NOMO-1 treated with DMSO at 0.1 percent for 48 hours (cell line): ENCODE measurements at regions not wholly inside any gene's neighbourhood (a gene's known extent, or its start where the extent isn't known, plus 50 kb on each side); places are given as distances from the start of the nearest gene placed in this dataset.
A peak's percentile ranks its signal among the peaks of the same experiment; 100 is the strongest.

ENCODE experiments used
- DNase-seq: peaks from one replicate; lab custom pipeline; 2025; ENCODE audit not compliant: unreplicated experiment; lab: John Stamatoyannopoulos, UW

DNA sequence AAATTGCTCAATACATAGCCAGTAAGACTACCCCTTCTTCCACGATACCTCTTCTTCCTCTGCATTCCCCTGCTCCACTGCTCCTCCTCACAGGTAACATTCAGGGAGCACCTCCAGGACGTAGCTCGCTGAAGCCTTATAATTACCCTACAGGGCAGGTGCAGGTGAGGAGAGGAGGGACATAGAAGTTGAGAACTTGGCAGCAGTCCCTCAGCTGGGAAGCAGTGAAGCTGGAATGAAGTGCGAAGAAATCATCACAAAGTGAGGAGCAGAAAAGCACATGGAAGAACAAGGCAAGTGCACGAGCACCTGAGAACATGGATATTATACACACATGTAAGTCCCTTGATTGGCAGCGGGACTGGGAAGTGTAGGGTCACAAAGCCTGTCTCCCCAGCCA is 118.2 kb downstream of the HSD17B3 start:
- DNase-seq = no peak

DNA sequence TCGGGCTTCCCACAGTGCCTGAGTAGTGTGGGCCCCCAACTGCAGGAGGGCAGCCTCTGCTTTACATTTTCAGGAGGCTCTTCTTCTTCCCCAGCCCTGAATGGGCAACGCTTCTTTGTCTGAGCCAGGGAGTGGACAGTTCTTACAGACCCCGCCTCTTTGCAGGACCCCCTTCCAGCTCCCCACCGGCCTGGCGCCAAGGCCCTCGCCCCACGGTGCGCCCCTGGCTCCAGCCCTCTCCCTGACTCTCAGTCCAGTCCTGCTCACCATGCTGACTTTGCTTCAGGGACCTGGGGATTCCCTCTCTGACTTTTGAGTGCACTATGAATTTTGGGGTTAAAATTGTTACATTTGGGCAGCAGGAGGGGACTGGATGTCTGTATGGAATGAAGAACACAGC is 123.8 kb downstream of the HSD17B3 start:
- no peak for DNase-seq

DNA sequence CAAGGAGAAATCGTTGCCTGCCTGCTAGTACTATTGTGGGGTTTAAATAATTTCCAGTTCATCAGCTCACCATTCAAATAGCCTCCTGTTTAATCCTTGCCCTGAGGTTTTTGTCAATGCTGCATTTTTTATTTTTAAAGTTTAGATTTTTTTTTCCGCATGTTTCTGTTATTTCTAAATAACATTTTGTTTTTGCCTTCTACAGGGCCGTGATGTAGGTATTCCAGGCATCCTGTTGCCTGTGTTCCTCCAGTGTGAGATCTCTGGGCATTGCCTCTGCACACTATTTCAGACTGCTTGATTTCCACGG is 124.3 kb downstream of the HSD17B3 start:
- no peak for DNase-seq

DNA sequence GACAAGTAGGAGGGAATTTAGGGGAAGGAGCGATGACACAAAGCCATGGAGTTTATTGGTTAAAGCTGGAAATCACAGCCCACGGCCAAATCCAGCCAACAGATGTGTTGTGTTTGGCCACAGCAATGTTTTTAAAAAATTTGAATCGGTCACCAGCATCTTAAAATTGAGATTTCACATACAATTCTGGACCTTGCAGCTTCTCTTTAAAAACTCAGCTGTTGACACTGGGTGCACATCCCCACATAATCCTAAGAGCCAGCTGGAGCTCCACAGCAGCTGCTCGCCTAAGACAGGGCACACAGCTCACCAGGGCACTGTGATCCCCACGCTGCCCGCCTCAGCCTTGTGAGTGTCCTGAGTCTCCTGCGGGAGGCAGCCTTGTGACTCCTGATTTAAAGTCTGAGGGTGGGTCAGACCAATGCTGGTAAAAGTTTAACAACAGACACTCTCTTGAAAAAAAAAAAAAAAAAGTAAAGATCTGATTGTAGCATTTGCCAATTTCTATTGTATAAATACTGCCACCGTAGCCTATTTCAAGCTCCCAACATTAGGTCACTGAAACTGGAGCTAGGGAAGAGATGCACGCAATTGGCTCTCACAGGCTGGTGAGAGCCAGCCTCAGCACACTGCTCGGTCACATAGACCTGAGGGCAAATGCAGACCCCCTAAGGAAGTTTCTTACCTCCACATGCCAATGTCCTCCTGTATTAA is 124.8 kb downstream of the HSD17B3 start:
- DNase-seq = no peak

DNA sequence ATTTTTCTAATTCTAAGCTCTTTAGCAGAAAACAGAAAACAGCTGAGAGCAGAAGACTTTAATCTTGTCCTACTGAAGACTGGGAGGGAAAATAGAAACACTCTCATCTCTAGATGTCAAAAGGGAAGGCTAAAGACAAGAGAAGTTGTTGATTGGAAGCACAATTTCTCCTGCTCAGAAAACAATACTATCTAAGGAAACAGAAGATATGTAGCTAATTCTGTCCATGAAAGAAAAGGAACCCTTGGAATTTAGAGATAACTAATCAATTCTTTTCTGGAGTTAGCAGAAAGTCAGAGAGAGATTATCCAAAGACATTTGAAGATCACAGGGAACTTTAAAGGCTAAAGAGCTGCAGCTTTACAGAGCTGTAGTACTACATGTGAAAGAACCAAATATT is 126.2 kb downstream of the HSD17B3 start:
- no peak for DNase-seq

DNA sequence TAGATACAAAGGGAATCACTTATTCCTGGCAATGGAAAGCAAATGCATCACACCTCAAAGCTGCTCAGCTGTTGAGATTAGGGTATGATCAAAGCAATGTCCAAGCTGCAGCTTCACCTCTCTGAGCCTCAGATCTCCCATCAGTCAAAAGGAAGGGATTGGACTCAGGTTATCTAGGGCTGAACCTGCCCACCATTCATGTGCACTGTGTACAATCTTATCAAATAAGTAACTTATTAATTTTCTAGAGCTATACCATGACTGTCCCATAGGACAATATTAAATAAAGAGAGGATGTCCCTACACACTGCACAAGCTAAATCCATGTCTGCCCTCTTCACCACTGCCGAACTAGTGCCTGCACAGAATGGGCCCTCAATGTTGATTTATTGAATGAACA is 127.0 kb downstream of the HSD17B3 start:
- no peak for DNase-seq

DNA sequence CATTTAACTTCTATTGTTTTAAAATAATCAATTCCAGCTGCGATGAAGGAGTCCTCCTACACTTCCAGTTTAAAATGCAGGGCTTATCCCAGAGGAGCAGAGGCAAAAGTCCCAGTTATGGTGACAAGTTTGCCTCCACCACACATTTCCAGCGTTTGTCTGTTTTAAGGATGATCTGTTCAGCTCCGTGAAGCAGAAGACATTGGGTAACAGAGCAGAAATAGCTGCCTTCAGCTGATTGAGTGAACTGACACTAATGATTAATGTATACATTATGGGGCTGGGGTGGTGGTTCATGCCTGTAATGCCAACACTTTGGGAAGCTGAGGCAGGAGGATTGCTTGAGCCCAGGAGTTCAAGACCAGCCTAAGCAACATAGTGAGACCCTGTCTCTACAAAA is 127.6 kb downstream of the HSD17B3 start:
- no peak for DNase-seq

DNA sequence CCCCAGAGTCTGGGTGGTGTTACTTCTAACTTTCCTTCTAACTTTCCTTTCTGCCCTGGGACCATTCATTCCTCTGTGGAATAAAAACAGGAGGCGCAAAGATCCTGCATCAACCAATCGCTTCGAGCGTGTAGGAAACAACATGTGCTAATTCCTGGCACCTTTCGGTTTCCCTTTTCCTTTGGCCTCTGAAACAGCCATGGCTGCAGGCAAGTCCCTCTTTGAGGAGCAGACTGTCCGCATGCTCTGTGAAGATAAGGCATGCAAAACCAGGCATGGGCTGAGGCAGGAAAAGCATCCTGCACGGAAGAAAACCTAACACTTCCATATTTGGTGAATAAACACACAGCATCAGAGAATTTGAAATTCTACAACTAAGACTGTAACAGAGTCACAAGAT is 128.3 kb downstream of the HSD17B3 start:
- no peak for DNase-seq

DNA sequence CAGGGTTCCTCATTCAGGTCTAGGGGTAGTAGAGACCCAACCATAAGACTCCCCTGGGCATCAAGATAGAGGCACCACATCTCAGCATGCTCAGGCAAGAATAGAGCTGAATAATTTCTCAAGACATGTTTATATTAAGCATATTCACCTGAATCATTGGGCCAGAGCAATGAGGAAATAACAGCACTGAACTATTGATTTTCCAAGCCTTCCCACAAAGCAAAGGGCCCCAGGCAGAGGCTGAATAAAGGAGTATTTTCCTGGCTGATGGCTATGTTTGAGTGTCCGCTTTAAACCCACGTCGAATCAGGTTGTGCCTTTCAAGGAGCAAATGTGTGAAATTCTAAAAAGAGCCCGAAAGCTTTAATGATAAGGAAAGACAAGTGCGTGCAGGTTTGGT is 129.2 kb downstream of the HSD17B3 start:
- no peak for DNase-seq

DNA sequence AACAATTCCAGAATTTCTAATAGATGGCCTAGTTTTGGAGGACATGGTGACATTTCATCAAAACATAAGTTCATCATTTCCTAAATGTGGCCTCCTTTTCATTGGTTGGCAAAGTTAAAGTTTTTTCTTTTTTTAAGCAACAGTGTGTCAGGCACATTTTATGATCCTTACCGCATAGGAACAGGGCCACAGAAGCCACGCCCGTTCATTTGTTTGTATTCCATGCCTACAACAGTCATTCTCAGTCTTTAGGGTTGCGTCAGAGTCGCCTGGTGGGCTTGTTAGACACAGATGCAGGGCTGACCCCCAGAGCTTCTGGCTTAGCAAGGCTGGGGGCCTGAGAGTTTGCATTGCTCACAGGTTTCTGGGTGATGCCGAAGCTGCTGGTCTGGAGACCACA is 130.2 kb downstream of the HSD17B3 start:
- DNase-seq = no peak

DNA sequence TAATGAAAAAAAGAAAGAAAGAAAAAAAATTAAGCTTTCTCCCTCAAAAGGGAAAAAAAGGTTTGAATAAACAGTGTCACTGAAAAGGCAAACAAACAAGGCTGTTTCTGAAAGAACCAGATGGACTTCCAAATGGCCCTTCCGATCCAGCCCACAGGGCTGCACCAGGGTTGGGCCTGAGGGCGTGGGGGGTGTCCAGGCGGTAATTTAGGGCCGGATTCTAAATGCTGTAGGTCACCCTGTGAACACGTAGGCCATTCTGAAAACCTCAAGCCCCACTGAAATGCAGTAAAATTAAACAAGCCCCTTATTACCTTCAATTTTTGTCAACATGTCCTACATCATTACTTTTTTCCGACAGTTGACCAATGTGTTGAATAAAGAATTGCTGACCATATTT is 132.1 kb downstream of the HSD17B3 start:
- no peak for DNase-seq

DNA sequence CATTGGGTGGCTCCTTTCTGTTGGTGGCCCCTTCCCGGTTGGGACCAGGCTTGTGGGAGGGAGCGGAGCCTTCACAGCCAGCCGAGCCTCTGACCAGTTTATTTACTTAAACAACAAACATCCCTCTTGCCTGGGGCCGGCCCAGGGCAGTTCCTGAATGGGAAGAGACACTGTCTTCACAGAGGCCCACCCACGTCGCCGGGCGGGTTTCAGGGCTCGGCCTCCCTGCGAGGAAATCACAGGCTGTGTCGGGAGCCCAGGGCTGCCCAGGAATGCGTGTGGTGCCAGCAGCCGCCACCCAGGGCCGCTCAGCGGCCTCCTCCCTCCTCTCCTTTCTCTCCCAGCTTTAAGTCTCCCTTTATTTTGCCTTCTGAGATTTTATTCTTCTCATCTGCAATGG is 132.5 kb downstream of the HSD17B3 start:
- no peak for DNase-seq

DNA sequence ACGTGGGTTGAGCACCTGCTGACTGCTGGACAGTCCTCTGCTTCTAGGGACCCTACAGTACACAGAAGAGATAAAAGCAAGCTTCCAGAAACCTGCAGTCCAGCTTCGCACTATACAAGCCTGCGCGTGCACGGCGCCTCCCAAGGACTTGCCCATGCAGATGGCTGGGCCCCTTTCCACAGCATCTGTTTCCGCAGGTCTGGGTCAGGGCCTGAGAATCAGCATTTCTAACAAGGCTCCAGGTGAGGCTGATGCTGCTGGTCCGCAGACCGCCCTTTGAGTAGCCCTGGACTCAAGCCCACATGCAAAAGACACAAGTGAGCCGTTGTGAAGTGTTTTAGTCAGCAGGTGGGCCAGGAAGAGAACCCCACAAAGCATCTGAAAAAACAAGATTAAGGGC is 133.1 kb downstream of the HSD17B3 start:
- DNase-seq = no peak

DNA sequence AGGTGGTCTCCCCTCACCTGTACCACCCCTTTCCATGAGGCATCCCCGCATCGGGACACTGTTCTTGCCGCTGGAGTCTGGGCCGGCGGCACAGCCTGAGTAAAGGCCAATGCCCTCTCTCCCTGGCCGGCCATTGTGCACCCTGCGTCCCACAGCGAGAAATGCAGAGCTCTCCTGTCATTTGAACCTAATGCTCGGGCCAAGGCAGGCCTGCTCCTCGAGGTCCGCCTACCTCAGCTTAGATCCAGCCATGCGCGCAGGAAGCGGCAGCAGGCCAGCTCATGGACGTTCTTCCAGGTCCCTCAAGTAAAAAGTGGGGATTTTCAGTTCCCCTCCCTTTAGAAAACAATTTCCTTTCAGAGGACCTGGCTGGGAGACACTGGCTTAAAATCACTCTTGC is 135.0 kb downstream of the HSD17B3 start:
- no peak for DNase-seq

DNA sequence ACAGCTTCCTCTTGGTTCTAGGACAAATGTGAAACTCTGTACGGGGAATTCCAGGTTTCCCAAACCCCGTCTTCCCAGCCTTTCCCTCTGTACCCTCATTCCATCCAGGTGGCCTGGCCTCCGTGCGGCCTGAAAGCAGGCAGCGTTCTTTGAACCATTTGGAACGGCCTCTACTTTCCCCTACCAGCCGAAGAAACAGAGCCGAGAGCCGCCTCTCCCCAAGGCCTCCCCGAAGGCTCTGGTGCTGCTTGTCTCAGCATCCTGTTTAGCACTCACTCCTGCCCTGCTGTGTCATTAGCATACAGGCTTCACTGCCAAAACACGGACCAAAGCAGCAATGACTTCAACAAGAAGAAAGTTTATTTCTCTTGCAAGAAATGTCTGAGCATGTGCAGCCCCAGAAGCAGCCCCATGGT is 137.7 kb downstream of the HSD17B3 start:
- no peak for DNase-seq

DNA sequence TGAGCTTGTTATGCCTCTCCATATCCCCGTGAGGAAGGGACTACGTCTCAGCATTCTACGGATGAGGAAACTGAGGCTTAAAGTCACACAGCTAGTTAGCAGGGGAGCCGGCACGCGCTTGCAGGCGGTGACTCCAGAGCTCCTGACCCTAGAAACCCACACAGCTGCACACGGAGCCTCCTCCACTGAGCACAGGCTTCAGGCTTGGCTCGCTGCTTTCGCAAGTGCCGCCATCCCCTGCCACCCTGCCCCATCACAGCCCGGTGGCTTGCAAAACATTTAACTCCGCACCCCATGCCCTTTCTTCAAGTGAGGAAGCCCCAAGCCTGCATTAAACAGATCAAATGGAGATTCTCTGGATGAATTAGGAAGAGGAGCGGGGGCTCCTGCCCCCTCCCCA is 138.3 kb downstream of the HSD17B3 start:
- DNase-seq = peak; percentile 29

DNA sequence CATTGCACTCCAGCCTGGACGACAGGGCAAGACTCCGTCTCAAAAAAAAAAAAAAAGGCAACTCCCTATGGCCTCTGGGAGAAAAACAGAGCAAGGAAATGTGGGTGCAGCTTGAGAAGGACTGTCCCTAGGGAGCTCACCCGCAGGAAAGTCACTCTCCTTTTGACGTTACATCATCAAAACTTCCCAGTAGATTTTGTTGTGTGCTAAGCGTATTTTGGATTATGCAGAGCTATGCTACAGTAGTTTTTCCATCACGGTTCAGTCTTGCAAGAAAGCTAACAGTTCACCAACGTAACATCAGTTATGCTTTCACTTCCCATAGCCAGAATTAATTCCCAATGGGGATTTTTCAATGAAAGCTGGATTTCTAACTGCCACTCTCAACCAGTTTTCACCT is 138.8 kb downstream of the HSD17B3 start:
- peak; percentile 48 for DNase-seq

DNA sequence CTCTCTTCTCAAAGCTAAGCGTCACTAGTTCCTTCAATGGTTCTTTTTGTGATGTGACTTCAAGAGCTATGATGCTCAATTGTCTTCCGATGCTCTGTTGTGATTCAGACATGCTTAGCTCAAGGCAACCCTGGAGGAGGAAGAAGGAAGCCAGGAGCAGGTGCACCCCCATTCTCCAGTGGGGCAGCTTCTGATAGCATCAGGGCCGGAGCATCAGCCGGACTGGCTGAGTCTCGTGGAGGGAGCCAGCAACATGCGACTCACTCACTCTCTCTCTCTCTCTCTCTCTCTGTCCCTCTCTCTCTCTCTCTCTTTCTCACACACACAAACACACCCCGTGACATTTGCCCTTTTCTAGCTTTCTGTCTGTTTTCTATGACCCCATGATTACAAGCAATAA is 140.2 kb downstream of the HSD17B3 start:
- no peak for DNase-seq

DNA sequence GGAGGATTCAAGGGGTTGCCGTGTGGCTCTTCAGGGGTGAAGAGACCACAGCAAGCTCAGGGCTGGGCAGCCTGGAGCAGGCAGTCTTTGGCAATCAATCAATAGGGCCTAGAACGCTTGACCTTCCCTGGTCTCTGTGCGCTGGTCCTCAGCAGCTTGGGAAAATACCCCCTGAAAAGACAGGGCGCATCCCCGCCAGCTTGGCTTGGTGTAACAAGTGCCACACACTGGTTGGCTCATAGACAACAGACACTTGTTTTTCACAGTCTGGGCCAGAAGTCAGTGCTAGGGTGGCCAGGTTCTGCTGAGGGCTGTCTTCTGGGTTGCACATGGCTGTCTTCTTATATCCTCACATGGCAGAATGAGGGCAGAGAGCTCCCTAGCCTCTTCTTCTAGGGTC is 141.1 kb downstream of the HSD17B3 start:
- no peak for DNase-seq

DNA sequence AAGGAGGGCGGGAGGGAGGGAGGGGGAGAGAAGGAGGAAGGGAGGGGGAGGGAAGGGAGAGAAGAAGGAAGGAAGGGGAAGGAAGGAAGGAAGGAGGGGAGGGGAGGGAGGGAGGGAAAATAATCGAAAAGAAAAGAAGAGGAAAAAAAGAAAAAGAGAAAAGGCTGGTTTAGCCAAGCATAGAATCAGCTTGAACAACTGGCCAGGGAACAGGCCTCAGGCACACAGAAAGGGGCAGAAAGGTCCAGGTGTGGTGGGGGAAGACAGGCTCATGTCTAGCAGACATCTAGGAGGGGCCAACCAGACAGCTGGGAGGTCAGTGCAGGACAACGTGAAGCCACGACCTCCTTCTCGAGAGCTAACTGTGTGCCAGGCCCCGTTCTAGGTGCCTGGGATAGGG is 141.8 kb downstream of the HSD17B3 start:
- DNase-seq = no peak

DNA sequence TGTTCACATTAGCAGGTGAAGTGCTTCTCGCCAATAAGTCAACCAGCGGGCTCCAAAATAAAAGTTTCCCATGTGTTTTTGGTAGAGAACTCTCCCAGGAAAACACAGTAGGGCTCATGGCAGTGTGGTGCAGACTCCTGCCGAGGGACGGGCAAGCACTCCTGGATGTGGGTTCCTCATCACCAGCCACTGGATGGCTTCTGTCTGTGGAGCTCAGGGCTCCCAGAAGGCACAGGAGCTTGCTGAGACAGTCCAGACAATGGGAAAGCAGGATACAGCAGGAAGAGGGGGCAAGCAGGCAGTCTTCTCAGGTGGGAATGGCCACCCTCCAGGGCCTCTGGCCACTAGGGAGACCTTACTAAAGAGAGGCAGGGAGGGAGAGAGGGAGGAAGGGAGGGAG is 142.4 kb downstream of the HSD17B3 start:
- DNase-seq = no peak

DNA sequence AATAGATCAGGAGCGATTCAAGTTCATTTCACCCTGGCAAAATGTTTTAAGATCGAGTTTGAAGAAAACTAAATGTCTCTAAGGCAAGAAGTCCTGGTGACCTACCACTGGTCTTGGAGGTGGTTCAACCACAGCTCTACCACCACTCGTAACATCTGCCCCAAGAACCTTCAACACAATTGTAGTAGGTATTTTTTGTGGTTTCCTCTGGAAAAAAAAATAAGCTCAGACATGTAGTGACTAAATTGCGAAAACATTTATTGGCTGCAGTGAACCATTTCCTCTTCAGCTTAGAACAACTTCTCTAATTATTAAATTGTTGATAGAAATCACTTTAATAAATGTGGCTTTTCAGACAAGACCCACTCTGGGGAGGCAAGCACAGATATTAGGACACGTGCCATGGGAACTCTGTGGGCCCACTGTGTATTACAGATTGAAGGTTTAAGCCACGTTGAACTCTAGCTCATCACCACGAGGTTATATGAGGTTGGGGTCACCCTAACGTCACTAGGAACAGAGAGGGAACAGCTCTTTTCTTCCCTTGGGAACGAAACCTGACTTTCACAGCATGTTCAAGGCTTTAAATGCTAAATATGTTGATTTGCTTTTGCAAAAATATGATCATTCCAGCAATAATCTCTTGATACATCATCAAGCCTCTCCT is 142.9 kb downstream of the HSD17B3 start:
- peak; percentile 85 for DNase-seq

DNA sequence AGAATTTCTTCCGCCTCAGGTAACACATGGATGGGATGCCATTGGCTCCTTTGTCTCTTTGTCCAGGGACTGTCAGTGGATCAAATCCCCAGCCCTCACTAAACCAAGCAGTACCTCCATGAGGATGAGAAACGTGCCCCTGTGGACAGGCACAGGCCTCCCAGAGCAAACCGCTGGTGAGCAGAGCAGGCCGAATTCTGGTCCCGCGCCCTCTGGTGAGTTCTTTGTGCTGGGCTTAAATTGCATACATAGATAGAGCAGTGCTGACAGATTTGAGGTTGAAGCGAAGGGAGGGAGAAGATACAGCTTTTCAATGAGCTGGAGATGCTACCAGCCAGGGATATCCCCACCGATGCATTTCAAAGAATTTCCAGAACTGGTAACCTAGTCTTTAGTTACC is 143.8 kb downstream of the HSD17B3 start:
- no peak for DNase-seq
